Right cardiac atrium (tissue), 5 donors: ENCODE measurements at regions not wholly inside any gene's neighbourhood (a gene's known extent, or its start where the extent isn't known, plus 50 kb on each side); places are given as distances from the start of the nearest gene placed in this dataset.

Experiments
- ATAC-seq, 2 donors: fragments of 200-7000 bp; cut with Tn5 transposase; one replicate each; pipeline versions ENCODE4 v1.8.0 to v1.9.1; 2020; ENCODE audit warnings: moderate library complexity in 2 of 2, mild to moderate bottlenecking in 1 of 2
- DNase-seq, 3 donors: peaks; one replicate each; pipeline ENCODE4 v3.0.0-alpha.2; 2020
- H3K27ac ChIP-seq: one replicate; pipeline ENCODE4 v1.5.1; 2013; ENCODE audit warnings: mild to moderate bottlenecking, low read length, control low read depth, moderate library complexity
- H3K27me3 ChIP-seq: one replicate; pipeline ENCODE4 v1.6.1; 2013; ENCODE audit not compliant: control insufficient read depth, insufficient read depth
- H3K4me1 ChIP-seq: one replicate; pipeline ENCODE4 v1.6.1; 2013; ENCODE audit warnings: low read length; ENCODE audit not compliant: control insufficient read depth, insufficient read depth
- H3K4me3 ChIP-seq: one replicate; pipeline ENCODE4 v1.5.1; 2013; ENCODE audit warnings: low read length, control low read depth
- H3K9me3 ChIP-seq: one replicate; pipeline ENCODE4 v1.6.1; 2013; ENCODE audit warnings: low read length; ENCODE audit not compliant: control insufficient read depth
- WGBS: extraction: QIAGEN DNeasy Blood & Tissue Kit; methylation state at CpG from one replicate; pipeline ENCODE4 v1.1.7; 2013; 5-methylcytosine and 5-hydroxymethylcytosine counted together
- intact Hi-C, 4 donors: fragments of 100-400 bp; cut with DNase I; formaldehyde crosslinking; loops; one replicate each; pipeline versions ENCODE4 v1.11.0 to v1.14.0; 2022 to 2023
- donor health status: healthy with polysubstance abuse.
- donor health status: DM: no; HTN: yes; CAD: no.
- donor health status: DM: no; HTN: no; CAD: no.
- donor health status: DM: no; HTN: yes; CAD: no; lungs with severe emphysema.
- donor health status: DM: yes; HTN: yes; CAD: no.

DNA sequence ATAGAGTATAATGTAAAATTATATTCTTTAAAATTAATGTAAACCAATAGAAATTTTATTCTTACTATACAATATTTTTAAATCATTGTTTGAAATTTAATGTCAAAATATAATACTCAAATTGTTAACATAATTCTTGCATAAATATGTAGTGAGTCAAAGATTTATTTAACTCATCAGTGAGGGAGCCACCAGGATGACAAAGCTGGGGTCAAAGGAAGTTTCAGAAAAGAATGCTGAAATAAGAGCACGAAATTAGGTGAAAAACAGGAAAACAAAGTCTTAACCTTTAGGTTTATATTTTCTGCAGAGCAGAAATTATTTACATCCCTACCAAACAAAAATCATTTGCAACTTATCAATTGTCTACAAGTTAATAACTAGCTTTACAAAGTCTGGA lies 74.1 kb downstream of the DIPK2A start:
- Histone ChIP-seq H3K4me1 (no peaks in the 10 kb centered on the region), H3K4me3 (no peak overlapping the region), H3K27ac (no peak overlapping the region), H3K9me3 (no peaks in the 10 kb centered on the region), H3K27me3 (no peaks in the 10 kb centered on the region)
- intact Hi-C loops: no loop called here
- 65% methylated on average over 1 of the region's 1 CpG for WGBS
- ATAC-seq (no peak), DNase-seq (no peak)

DNA sequence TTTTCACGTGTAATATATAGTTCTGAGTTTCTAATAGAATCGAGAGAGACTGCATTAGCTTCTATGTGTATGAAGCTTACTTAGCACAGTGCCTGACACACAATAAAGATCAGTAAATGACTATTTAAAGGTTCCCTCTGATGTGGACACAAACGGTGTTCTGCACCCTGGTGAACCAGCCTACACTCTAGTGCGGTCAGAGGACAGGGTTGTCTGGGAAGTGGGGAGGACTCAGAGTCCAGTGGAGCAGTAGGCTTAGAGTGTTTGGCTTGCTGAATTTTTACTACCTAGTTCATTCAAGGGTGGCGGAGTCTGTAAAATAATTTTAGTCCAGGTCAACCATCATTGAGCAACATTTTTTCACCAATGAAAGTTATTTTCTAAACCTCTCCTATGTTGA lies 77.8 kb downstream of the DIPK2A start:
- Histone ChIP-seq H3K4me3 (no peak overlapping the region), H3K27ac (no peak overlapping the region), H3K27me3 (no peaks in the 10 kb centered on the region), H3K9me3 (no peaks in the 10 kb centered on the region), H3K4me1 (no peaks in the 10 kb centered on the region)
- DNase-seq (no peak), ATAC-seq (no peak)
- WGBS: 90% methylated on average over 5 of the region's 5 CpGs
- intact Hi-C loops: no loop called here

DNA sequence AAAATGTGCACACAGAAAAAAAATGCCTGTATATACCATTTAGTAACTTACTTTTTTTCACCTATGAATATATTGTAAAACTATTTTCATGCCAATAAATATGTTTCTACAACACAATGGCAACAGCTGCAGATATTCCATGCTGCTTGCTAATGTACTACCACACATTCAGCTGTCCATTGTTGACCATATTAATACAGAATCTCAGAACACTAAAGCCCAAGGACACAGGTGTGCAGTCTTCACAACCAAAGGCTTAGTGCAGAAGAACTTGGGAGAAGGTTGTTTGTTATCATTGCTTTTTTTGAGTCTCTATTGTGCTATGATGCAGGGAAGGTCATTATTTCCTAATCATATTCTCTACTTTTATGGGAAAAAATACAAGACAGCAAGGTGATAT lies 79.6 kb downstream of the DIPK2A start:
- intact Hi-C loops: no loop called here

DNA sequence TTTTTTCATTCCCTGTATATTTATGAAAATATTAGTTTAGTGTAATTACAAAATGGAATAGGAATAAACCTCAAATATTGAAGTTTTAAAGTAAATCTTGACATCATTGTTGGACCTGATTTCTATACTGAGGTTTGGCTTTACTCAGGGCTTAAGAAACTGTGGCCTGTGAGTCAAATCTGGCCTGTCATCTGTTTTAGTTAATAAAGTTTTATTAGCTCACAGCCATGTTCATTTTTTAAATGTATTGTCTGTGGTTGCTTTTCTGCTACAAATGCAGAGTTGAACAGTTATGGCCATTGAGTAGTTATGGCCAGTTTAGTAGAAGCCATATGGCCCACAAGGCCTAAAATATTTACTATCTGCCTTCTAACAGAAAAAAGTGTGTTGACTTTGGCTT lies 80.7 kb downstream of the DIPK2A start:
- intact Hi-C loops: no loop called here
- DNase-seq (no peak), ATAC-seq (no peak)
- H3K4me3 ChIP-seq: no peak overlapping the region
- no peaks in the 10 kb centered on the region for H3K27me3 ChIP-seq
- no peaks in the 10 kb centered on the region for H3K9me3 ChIP-seq
- H3K27ac ChIP-seq: no peak overlapping the region
- H3K4me1 ChIP-seq: no peaks in the 10 kb centered on the region

More for the DNA sequence above, 79.6 kb downstream of the DIPK2A start:
- DNase-seq (no peak), ATAC-seq (no peak)
- no peaks in the 10 kb centered on the region for H3K27me3 ChIP-seq
- H3K4me3 ChIP-seq: no peak overlapping the region
- no peak overlapping the region for H3K27ac ChIP-seq
- no peaks in the 10 kb centered on the region for H3K4me1 ChIP-seq
- H3K9me3 ChIP-seq: no peaks in the 10 kb centered on the region

DNA sequence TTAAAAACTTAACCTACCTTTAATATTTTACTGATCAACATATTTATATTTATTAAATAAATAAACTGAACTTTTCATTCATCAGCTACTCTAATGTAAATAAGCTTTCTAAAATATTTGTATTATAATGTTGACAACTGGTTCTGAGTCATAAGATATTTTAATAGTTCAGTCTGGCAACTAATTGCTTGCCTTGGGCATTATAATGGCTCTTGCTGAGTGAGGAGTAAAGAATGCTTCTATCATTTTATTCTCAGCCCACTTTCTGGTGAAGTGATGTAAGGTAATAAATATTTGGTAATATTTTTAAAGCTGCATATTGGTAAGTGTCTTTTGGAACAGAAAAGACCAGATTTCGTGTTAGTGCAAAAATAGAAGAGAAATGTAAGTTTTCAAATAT lies 81.5 kb downstream of the DIPK2A start:
- ATAC-seq: no peak

DNA sequence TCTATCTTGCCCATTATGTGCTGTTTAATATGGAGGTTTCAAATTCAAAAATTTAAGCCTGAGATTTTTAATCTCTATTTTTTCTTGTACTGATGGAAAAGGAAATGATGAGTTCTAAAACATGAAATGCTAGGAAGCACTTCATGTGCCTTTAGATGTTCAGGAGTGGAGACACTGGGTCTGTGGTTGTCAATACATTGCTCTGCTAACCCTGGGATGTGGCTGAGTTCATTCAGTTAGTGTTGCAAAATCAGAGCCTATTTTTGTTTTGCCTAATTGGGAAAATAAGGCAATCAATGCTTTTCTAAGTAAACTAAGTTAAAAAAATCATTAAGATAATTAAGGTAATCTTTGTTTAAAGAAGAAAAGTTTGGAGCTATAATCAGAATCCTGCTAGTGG lies 83.1 kb downstream of the DIPK2A start:
- DNase-seq (no peak), ATAC-seq (no peak)
- Histone ChIP-seq H3K9me3 (no peaks in the 10 kb centered on the region), H3K27ac (no peak overlapping the region), H3K4me3 (no peak overlapping the region), H3K4me1 (no peaks in the 10 kb centered on the region), H3K27me3 (no peaks in the 10 kb centered on the region)
- intact Hi-C loops: no loop called here

More for the DNA sequence above, 81.5 kb downstream of the DIPK2A start:
- no peaks in the 10 kb centered on the region for H3K4me1 ChIP-seq
- no peak overlapping the region for H3K27ac ChIP-seq
- no peak overlapping the region for H3K4me3 ChIP-seq
- no peak for DNase-seq
- 72% methylated on average over 1 of the region's 1 CpG for whole genome bisulfite sequencing
- H3K9me3 ChIP-seq: no peaks in the 10 kb centered on the region
- intact Hi-C loops: no loop called here
- H3K27me3 ChIP-seq: no peaks in the 10 kb centered on the region

DNA sequence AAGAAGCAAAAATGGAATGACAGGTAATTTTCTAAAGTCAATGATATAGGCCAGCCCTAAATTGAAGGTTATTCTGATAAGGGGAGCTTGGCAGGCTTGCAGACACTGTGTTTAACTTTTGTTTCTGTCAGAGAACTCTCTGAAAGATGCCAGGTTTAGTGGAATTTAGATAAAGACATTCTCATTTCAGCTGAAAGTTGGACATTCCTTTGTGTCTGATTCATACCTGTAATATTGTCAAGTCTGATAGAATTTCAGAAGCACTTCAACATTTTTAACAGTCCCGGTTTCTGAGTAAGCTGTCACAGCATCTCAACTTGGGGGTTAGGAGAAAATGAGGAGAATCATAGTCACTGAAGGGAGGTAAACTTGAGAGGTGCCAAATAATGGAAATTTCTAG lies 84.0 kb downstream of the DIPK2A start:
- H3K4me1 ChIP-seq: no peaks in the 10 kb centered on the region
- WGBS: 58% methylated on average over 1 of the region's 1 CpG
- H3K27ac ChIP-seq: no peak overlapping the region
- no peak for DNase-seq
- no peaks in the 10 kb centered on the region for H3K27me3 ChIP-seq
- intact Hi-C loops: no loop called here
- H3K4me3 ChIP-seq: no peak overlapping the region
- ATAC-seq: no peak
- no peaks in the 10 kb centered on the region for H3K9me3 ChIP-seq

DNA sequence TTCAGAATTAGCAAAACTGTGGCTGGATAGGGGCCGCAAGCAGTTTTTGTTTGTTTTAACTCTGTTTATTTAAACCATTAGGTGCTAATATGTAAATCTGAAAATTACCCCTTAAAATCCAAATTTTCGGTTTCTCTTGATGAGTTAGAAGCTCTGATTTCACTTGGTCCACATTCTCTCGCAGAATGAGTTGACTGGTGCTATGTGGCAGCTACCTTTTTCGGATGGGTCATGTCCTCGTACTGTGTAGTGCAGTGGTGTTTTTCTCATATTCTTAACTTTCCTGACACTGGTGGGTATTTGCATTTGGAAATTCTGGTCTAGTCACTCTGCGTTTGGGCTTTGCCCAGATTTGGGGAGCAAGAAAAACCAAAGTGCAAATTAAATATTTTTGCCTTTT lies 87.1 kb downstream of the DIPK2A start:
- intact Hi-C loops: no loop called here
- no peak for DNase-seq
- 93% methylated on average over 6 of the region's 6 CpGs for WGBS
- Histone ChIP-seq H3K27me3 (no peaks in the 10 kb centered on the region), H3K27ac (no peak overlapping the region), H3K4me1 (no peaks in the 10 kb centered on the region), H3K9me3 (no peaks in the 10 kb centered on the region), H3K4me3 (no peak overlapping the region)
- no peak for ATAC-seq

DNA sequence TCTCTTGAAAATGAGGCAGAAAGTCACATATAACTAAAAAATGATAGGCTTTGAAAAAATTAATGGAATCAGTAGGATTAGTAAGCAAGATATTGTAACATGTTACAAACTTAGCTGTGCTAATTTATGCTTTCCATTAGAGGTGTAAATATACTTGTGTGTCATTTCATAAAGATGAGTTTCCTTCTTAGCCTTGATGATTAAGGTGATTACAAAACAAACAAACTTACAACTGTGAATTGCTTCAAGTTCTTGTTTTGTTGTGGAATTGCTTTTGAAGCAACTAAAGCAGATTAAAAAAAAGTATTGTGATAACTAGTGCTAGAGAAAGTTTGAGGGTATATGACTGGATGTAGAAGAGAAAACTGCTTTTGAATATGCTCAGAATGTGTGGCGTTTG lies 87.9 kb downstream of the DIPK2A start:
- Histone ChIP-seq H3K9me3 (no peaks in the 10 kb centered on the region), H3K27ac (no peak overlapping the region), H3K4me1 (no peaks in the 10 kb centered on the region), H3K27me3 (no peaks in the 10 kb centered on the region), H3K4me3 (no peak overlapping the region)
- 76% methylated on average over 1 of the region's 1 CpG for WGBS
- no peak for ATAC-seq
- no peak for DNase-seq
- intact Hi-C loops: no loop called here

DNA sequence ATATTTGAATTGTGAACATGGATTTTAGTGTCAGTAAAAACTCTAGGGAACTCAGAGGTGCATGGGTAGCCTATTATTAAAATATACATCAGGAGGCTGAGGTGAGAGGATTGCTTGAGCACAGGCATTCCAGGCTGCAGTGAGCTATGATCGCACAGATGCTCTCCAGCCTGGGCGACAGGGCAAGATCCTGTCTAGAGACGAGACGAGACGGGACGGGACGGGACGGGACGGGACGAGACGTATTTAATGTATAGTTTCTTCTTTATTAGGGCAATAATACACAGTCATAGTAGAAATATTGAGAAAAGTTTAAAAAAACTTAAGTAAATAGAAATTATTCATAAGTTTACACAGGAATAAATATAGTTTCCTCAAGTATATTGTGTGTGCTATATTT lies 89.3 kb downstream of the DIPK2A start:
- Histone ChIP-seq H3K4me3 (no peak overlapping the region), H3K27ac (no peak overlapping the region), H3K27me3 (no peaks in the 10 kb centered on the region), H3K4me1 (no peaks in the 10 kb centered on the region), H3K9me3 (no peaks in the 10 kb centered on the region)
- DNase-seq (no peak), ATAC-seq (no peak)
- intact Hi-C loops: no loop called here
- 96% methylated on average over 11 of the region's 11 CpGs for WGBS

DNA sequence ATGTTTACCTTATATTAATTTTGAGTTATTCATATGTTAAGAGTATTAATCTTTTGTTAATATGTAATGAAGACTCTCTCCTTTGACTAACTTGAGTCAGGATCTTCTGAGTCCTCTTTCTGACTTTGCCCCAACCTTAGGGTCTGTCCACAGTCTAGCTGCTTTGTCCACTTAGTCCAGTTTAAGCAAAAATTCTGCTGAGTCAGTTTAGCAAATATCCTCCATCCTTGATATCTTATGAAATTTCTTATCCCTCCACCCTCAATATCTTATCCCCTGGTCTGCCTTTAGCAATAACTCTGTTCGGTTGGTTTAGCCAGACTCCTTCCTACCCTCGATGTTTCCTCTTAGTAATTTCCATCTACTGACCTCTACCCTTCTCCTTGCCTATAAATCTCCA lies 91.7 kb downstream of the DIPK2A start:
- WGBS: 81% methylated on average over 2 of the region's 2 CpGs
- DNase-seq (no peak), ATAC-seq (no peak)
- Histone ChIP-seq H3K27me3 (no peaks in the 10 kb centered on the region), H3K9me3 (no peaks in the 10 kb centered on the region), H3K27ac (no peak overlapping the region), H3K4me3 (no peak overlapping the region), H3K4me1 (no peaks in the 10 kb centered on the region)
- intact Hi-C loops: no loop called here

DNA sequence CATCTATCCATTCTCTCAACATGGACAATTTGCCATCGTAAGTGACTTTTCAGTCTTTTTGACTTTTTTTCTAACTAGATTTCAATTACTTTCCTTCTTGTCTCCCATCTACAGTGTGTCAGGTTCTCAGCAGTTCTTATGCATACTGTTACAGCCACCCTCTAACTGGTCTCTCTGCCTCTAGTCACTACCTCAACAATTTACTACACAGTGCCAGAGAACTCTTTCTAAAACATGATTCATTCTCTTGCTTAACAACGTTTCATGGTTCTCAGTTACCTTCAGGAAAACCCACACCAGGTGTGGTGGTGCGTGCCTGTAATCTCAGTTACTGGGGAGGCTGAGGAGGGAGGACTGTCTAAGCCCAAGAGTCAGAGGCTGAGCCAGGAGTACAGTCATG lies 95.4 kb downstream of the DIPK2A start:
- WGBS: 87% methylated on average over 3 of the region's 3 CpGs
- Histone ChIP-seq H3K9me3 (no peaks in the 10 kb centered on the region), H3K27ac (no peak overlapping the region), H3K27me3 (no peaks in the 10 kb centered on the region), H3K4me3 (no peak overlapping the region), H3K4me1 (no peaks in the 10 kb centered on the region)
- intact Hi-C loops: no loop called here
- ATAC-seq (no peak), DNase-seq (no peak)
